Skeletal muscle satellite cell (primary cell): ENCODE measurements at regions not wholly inside any gene's neighbourhood (a gene's known extent, or its start where the extent isn't known, plus 50 kb on each side); places are given as distances from the start of the nearest gene placed in this dataset.

Experiments used
- H3K27me3 ChIP-seq: 2 replicates; pipeline ENCODE4 v1.7.0; 2013; ENCODE audit warnings: low read length; ENCODE audit not compliant: control insufficient read depth, insufficient read depth
- H3K36me3 ChIP-seq: 2 replicates; pipeline ENCODE4 v1.7.0; 2013; ENCODE audit warnings: mild to moderate bottlenecking, control low read depth, low read length; ENCODE audit not compliant: insufficient read depth
- H3K4me1 ChIP-seq: 2 replicates; pipeline ENCODE4 v1.7.0; 2013; ENCODE audit warnings: low read length; ENCODE audit not compliant: control insufficient read depth, insufficient read depth
- H3K4me2 ChIP-seq: 2 replicates; pipeline ENCODE4 v1.7.0; 2013; ENCODE audit warnings: mild to moderate bottlenecking, low read length
- H3K4me3 ChIP-seq: 2 replicates; pipeline ENCODE4 v1.7.0; 2013; ENCODE audit warnings: low read length
- H3K9ac ChIP-seq: 2 replicates; pipeline ENCODE4 v1.7.0; 2013; ENCODE audit warnings: mild to moderate bottlenecking, low read depth, low read length, moderate library complexity
- H3K9me3 ChIP-seq: replicated peaks from 2 replicates; pipeline ENCODE4 v1.7.0; 2013; ENCODE audit warnings: mild to moderate bottlenecking, control low read depth, low read length

DNA sequence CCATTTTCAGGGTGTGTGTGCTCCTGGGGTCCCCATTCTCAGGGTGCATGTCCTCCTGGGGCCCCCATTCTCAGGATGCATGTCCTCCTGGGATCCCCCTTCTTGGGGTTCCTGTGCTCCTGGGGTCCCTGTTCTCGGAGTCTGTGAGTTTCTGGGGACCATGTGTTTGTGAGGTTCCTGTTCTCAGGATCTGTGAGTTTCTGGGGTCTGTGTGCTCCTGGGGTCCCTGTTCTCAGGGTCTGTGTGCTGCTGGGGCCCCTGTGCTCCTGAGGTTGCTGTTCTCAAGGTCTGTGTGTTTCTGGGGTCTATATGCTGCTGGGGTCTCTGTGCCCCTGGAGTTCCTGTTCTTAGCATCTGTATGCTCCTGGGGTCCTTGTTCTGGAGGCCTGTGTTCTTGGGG lies 425.5 kb downstream of the GLRX3 start:
- Histone ChIP-seq H3K9ac (no peak overlapping the region), H3K9me3 (peaks cover 14% of the 10 kb centered on the region)

DNA sequence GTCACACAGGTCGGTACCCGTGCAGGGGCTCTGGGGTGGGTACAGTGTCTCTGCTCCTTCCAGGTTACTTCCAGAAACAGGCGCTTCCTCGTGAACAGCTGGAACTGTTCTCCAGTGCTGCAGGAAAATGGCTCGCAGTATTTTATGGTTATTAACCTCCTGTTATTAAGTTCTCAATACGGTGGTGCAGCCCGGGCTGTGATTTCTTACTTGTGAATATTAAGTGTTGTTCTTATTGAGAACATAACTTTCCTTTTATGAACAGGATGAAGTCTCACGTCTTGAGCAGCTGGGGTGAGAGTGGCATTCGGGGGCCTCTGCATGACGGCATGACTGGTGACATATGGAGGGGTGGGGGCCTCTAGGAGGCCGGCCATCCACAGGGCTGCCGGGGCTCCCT lies 430.8 kb downstream of the GLRX3 start:
- Histone ChIP-seq H3K9me3 (peaks cover 11% of the 10 kb centered on the region), H3K9ac (no peak overlapping the region), H3K4me1 (no peaks in the 10 kb centered on the region), H3K4me2 (no peak overlapping the region), H3K27me3 (no peaks in the 10 kb centered on the region), H3K4me3 (no peak overlapping the region), H3K36me3 (no peaks in the 10 kb centered on the region)

More for the DNA sequence above, 425.5 kb downstream of the GLRX3 start:
- Histone ChIP-seq H3K4me3 (no peak overlapping the region), H3K4me2 (no peak overlapping the region), H3K27me3 (no peaks in the 10 kb centered on the region), H3K4me1 (no peaks in the 10 kb centered on the region), H3K36me3 (no peaks in the 10 kb centered on the region)

- no peaks in the 10 kb centered on the region for H3K4me1 ChIP-seq
These were observed 431.2 kb downstream of the GLRX3 start for GRCh38 chr10:130567436-130567835.

DNA sequence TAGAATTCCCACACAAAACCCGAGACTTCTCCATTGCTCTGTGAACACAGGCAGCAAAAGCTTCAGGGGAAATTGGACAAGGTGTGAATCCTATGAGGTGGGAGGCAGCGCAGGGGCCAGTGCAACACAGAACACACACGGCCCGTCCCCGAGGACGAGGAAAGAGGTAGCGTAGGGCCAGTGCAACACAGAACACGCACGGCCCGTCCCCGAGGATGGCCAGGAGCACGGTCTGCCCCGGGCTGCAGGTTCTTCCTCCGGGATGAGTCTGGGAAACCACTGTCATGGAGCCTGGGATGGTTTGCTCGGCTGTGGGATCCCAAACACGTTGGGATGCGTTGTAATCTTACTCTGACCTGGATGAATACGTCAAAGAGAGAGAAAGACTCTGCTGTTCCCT lies 432.1 kb downstream of the GLRX3 start:
- H3K36me3 ChIP-seq: no peaks in the 10 kb centered on the region
- no peak overlapping the region for H3K4me3 ChIP-seq
- no peak overlapping the region for H3K4me2 ChIP-seq
- no peaks in the 10 kb centered on the region for H3K4me1 ChIP-seq
- no peaks in the 10 kb centered on the region for H3K27me3 ChIP-seq
- no peak overlapping the region for H3K9ac ChIP-seq
- H3K9me3 ChIP-seq: peaks cover 11% of the 10 kb centered on the region

More at GRCh38 chr10:130567436-130567835, 431.2 kb downstream of the GLRX3 start:
- no peak overlapping the region for H3K4me2 ChIP-seq
- H3K27me3 ChIP-seq: no peaks in the 10 kb centered on the region
- H3K4me3 ChIP-seq: no peak overlapping the region
- H3K9me3 ChIP-seq: peaks cover 11% of the 10 kb centered on the region
- no peak overlapping the region for H3K9ac ChIP-seq
- H3K36me3 ChIP-seq: no peaks in the 10 kb centered on the region

DNA sequence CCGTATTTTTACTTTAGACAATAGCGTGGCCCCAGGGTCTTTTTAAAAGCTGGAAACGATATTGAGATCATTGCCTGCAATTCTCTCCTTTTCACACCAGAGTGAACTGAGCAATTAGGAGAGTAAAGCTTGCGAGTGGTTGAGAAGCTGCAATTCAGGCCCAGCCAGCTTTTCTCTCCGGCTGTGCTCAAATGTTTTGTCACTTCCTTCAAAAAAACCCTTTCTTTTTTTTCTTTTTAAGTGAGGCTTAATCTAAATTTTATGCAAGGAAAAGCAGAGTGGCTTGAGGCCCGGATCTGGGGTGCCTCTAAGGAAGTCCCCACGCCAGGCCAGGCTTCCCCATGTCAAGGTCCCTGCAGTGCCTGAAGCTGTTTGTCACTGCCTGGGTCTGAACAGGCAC lies 433.9 kb downstream of the GLRX3 start:
- no peak overlapping the region for H3K4me3 ChIP-seq
- H3K4me1 ChIP-seq: no peaks in the 10 kb centered on the region
- H3K27me3 ChIP-seq: no peaks in the 10 kb centered on the region
- H3K36me3 ChIP-seq: no peaks in the 10 kb centered on the region
- H3K9ac ChIP-seq: no peak overlapping the region
- no peak overlapping the region for H3K4me2 ChIP-seq
- H3K9me3 ChIP-seq: peaks cover 19% of the 10 kb centered on the region

DNA sequence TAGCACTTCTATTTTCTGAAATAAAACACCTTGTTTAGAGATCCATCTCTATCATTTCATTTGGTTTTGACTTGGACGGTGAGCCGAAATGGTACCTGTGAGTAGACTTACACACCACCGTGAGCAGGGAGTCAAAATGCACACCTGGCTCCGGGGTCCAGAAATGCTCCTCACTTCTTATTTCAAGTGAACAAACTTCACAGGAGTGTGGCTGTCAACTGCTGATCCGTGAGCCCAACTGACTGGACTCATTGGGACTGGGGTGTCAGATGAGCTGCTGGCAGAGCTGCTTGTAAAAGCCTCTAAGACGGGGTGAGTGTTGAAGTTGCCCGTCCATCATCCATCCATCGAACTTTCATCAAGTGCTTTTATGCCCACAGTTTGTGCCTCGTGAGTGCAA lies 435.5 kb downstream of the GLRX3 start:
- Histone ChIP-seq H3K4me2 (no peak overlapping the region), H3K9ac (no peak overlapping the region), H3K36me3 (no peaks in the 10 kb centered on the region), H3K4me1 (no peaks in the 10 kb centered on the region), H3K27me3 (no peaks in the 10 kb centered on the region), H3K9me3 (peaks cover 34% of the 10 kb centered on the region), H3K4me3 (no peak overlapping the region)

GRCh38 chr10:130573446-130573845 lies 437.3 kb downstream of the GLRX3 start:
- no peaks in the 10 kb centered on the region for H3K27me3 ChIP-seq
- no peak overlapping the region for H3K4me2 ChIP-seq
- no peaks in the 10 kb centered on the region for H3K36me3 ChIP-seq
- H3K4me3 ChIP-seq: no peak overlapping the region
- H3K4me1 ChIP-seq: no peaks in the 10 kb centered on the region
- peaks cover 43% of the 10 kb centered on the region for H3K9me3 ChIP-seq
- H3K9ac ChIP-seq: no peak overlapping the region

GRCh38 chr10:130575756-130576285 lies 439.6 kb downstream of the GLRX3 start:
- no peak overlapping the region for H3K4me3 ChIP-seq
- no peak overlapping the region for H3K9ac ChIP-seq
- no peaks in the 10 kb centered on the region for H3K27me3 ChIP-seq
- H3K36me3 ChIP-seq: no peaks in the 10 kb centered on the region
- no peaks in the 10 kb centered on the region for H3K4me1 ChIP-seq
- H3K4me2 ChIP-seq: no peak overlapping the region
- H3K9me3 ChIP-seq: peaks cover 48% of the 10 kb centered on the region

DNA sequence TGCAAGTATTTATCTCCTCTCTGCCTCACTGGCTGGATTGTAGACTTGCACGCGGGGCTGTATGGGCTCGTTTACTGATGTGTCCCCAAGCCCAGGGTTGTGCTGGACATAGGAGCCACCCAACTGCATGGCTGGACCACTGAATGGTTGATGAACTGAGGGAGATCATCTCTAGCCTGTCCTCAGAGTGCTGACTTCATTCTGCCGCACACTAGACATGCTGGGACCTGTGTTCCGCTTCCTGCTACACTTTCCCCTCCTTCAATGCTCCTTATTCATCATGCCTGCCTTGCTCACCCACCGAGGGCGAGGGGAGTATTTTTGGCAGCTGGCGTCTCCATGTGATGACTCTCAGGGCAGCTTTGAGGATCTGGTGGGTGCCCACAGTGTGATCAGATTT lies 440.2 kb downstream of the GLRX3 start:
- Histone ChIP-seq H3K27me3 (no peaks in the 10 kb centered on the region), H3K4me2 (no peak overlapping the region), H3K9ac (no peak overlapping the region), H3K36me3 (no peaks in the 10 kb centered on the region), H3K4me1 (no peaks in the 10 kb centered on the region), H3K4me3 (no peak overlapping the region), H3K9me3 (peaks cover 43% of the 10 kb centered on the region)

- H3K4me2 ChIP-seq: no peak overlapping the region
- H3K9ac ChIP-seq: no peak overlapping the region
- no peaks in the 10 kb centered on the region for H3K4me1 ChIP-seq
- no peaks in the 10 kb centered on the region for H3K27me3 ChIP-seq
- no peaks in the 10 kb centered on the region for H3K36me3 ChIP-seq
- peaks cover 43% of the 10 kb centered on the region for H3K9me3 ChIP-seq
- H3K4me3 ChIP-seq: no peak overlapping the region
These were observed 440.8 kb downstream of the GLRX3 start for GRCh38 chr10:130577039-130577438.

GRCh38 chr10:130578532-130579289 lies 442.5 kb downstream of the GLRX3 start:
- Histone ChIP-seq H3K9ac (no peak overlapping the region), H3K4me2 (no peak overlapping the region), H3K9me3 (peaks cover 43% of the 10 kb centered on the region), H3K4me1 (no peaks in the 10 kb centered on the region), H3K4me3 (no peak overlapping the region), H3K27me3 (no peaks in the 10 kb centered on the region), H3K36me3 (no peaks in the 10 kb centered on the region)

DNA sequence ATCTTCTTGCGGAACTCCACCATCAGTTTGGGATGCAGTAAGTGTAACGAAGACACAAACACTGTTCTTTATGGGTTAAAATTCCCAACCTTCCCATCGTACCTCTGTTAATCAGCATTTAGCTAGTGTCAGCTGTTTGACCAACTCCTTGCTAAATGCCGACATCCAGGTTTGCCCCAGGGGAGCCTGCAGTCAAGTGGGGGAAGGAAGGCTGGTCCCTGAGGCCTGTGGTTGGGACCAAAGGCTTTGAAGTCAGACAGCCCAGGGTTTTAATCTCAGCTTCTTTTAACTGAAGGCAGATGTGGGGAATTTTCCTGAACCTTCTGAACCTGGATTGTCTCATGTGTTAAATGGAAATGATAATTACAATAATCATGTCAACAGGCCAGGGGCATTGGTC lies 443.7 kb downstream of the GLRX3 start:
- peaks cover 34% of the 10 kb centered on the region for H3K9me3 ChIP-seq
- no peak overlapping the region for H3K4me2 ChIP-seq
- H3K27me3 ChIP-seq: no peaks in the 10 kb centered on the region
- no peak overlapping the region for H3K4me3 ChIP-seq
- H3K9ac ChIP-seq: no peak overlapping the region
- no peaks in the 10 kb centered on the region for H3K36me3 ChIP-seq
- H3K4me1 ChIP-seq: no peaks in the 10 kb centered on the region
